HG03039 (cell line): ENCODE measurements at regions not wholly inside any gene's neighbourhood (a gene's known extent, or its start where the extent isn't known, plus 50 kb on each side); places are given as distances from the start of the nearest gene placed in this dataset.

Source experiments
- ATAC-seq: cut with Tn5 transposase; IDR thresholded peaks from one replicate; pipeline ENCODE4 v1.9.1; 2021; ENCODE audit warnings: mild to moderate bottlenecking, moderate library complexity; ENCODE audit not compliant: unreplicated experiment

DNA sequence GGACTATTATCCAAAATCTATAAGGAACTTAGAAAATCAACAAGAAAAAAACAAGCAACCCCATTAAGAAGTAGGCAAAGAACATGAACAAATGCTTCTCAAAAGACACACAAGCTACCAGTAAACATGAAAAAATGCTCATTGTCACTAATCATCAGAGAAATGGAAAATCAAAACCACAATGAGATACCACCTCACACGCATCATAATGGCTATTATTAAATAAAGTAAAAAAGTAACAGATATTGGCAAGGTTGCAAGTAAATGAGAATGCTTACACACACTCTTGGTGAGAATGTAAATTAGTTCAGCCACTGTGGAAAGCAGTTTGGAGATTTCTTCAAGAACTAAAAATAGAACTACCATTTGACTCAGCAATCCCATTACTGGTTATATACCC lies 167.0 kb upstream of the DMRTA1 start:
- ATAC-seq: no peak

DNA sequence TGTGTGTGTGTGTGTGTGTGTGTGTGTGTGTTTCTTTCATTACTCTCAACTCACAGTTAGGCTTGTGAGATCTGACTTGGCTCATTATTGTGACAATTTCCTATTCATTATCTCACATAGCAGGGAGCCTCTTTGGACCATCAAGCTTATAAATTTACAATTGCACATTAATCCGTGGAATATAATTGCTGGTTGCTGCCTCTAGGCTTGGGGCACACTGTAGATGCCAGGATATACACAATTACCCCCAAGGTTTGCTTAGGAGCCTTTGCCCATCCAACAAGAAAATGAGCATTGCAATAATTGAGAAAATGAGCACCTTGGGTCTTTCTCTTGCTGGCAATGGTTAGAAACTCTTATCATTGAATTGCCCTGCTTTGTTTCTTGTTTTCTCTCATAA lies 161.6 kb upstream of the DMRTA1 start:
- no peak for ATAC-seq

- no peak for ATAC-seq
Measured at GRCh38 chr9:22286661-22287060, 160.0 kb upstream of the DMRTA1 start.

GRCh38 chr9:22288661-22289060 lies 158.0 kb upstream of the DMRTA1 start:
- ATAC-seq: no peak

- no peak for ATAC-seq
Measured at GRCh38 chr9:22307013-22307711, 139.5 kb upstream of the DMRTA1 start.

DNA sequence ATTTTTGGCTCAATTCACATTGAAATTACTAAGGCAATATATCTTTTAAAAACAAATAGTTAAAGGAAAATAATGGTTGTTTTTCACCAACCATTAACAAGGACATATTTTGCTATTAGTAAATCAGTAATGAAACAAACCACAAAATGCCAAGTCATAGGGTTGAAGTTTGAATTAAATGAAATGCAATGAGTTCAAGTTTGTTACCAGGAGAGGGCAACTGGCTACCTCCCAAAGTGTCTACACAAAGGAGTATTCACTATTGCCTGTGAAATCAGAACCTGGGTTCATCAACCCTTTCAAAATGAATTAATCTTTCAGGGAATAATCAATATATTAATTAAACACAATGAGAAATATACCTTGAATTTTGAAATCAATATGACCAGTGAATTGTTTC lies 138.4 kb upstream of the DMRTA1 start:
- ATAC-seq: no peak

GRCh38 chr9:22316645-22317044 lies 130.0 kb upstream of the DMRTA1 start:
- no peak for ATAC-seq

DNA sequence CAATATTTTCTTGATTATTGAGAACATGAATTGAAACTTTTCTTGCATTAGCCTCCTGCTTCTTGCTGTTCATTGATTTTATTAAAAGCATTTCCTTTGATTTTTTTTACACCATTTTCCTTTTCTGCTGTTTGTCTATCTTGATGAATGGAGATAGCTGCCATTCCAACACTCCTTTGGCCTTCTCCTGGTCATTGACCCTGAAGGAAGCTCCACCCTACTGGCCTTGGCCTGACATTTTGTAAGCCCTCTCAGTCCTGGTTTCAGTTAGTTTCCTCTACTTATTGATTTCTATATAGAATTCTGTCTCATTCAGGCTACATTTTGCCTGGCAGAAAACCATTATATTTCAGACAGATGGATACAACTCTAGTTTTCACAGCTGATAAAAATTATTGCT lies 115.1 kb upstream of the DMRTA1 start:
- ATAC-seq: no peak

GRCh38 chr9:22332202-22332601 lies 114.4 kb upstream of the DMRTA1 start:
- ATAC-seq: no peak

- no peak for ATAC-seq
Measured at GRCh38 chr9:22337261-22337660, 109.4 kb upstream of the DMRTA1 start.

GRCh38 chr9:22342491-22343217 lies 104.0 kb upstream of the DMRTA1 start:
- ATAC-seq: no peak

GRCh38 chr9:22343218-22343611 lies 103.4 kb upstream of the DMRTA1 start:
- no peak for ATAC-seq

GRCh38 chr9:22354699-22355384 lies 91.8 kb upstream of the DMRTA1 start:
- no peak for ATAC-seq

DNA sequence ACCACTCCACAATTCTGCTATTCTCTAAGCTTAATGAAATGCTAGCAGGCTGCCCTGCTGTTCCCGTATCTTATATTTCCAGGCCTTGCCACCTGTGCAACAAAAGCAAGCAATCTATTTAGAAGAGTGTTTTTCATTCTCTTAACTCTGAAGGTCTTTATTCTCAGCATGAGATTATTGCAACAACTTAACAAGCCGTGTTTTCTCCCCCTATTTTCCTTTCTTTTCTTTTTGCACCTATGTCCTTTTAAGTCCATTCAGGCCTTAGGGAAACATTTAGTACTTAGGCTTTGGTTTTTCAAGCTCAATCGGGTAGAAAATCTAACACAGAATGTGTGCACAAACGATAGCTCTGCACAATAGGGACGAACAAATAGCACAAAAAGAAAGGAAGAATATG lies 89.6 kb upstream of the DMRTA1 start:
- ATAC-seq: no peak

DNA sequence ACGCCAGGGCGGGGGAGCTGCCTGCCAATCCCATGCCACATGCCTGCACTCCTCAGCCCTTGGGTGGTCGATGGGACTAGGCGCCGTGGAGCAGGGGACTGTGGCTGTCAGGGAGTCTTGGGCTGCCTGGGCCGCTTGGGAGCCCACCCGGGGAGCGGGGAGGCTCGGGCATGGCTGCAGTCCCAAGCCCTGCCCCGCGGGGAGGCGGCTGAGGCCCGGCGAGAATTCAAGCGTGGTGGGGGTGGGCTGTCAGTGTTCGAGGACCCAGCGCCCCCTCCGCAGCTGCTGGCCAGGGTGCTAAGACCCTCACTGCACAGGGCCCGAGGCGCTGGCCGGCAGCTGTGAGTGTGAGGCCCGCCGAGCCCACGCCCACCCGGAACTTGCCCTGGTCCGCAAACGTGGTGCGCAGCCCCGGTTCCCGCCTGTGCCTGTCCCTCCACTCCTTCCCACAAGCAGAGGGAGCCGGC lies 83.2 kb upstream of the DMRTA1 start:
- no peak for ATAC-seq

- no peak for ATAC-seq
Measured at GRCh38 chr9:22373636-22374035, 73.0 kb upstream of the DMRTA1 start.

GRCh38 chr9:22374051-22374450 lies 72.6 kb upstream of the DMRTA1 start:
- ATAC-seq: no peak

GRCh38 chr9:22379272-22379671 lies 67.4 kb upstream of the DMRTA1 start:
- no peak for ATAC-seq

DNA sequence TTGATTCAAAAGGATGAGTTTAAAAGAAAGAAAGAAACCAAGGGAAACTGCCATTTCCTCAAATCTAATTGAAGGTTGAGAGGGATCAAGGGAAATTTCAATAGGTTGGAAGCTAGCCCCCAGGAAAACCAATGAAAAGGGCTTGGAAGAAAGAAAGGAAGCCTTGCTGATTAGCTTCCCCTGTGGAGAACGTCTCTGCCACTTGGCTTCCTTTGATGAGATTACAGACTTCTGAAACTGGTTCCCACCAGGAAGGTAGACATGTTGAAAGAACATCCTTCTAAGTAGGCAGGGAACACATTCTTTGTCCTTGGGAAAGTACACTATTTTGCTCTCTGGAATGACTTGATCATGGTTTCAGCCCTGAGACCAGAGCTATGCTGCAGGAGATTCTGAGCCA lies 65.5 kb upstream of the DMRTA1 start:
- no peak for ATAC-seq

DNA sequence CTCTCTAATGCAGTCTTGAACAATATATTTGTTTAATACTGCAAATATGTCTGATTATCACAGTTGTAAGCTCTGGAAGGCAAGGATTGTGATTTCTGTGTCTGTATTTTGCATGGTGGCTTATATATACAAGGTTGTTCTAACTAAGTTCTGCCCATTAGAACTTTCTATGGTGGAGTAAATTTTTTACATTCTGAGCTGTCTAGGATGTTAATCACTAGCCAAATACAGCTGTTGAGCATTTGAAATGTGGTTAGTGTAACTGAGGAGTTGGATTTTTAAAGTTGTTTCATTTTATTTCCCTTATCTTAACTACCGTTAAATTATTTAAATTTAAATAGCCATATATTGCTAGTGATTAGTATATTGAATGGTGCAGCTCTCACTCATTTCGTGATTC lies 64.3 kb upstream of the DMRTA1 start:
- ATAC-seq: no peak

DNA sequence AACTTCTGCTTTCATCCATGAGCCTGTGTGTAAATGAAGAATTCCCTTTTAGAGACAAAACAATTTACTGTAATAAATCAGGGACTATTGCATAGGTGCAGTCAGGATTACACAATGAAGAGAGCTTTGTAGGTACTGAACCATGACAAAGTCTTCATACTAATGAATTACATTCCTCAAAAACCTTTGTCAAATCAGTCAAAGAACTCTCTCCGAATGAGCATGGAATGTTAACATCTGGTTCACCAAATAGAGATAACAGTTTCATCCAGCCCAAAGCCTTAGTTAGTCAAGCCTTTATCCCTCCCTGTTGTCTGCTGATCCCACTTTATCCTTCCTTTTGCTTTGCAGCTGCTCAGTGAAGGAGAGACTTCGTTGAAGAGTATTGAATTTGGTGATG lies 62.9 kb upstream of the DMRTA1 start:
- ATAC-seq: no peak

- no peak for ATAC-seq
Measured at GRCh38 chr9:22389271-22389670, 57.4 kb upstream of the DMRTA1 start.
